Ishikawa (cell line): ENCODE measurements at regions not wholly inside any gene's neighbourhood (a gene's known extent, or its start where the extent isn't known, plus 50 kb on each side); places are given as distances from the start of the nearest gene placed in this dataset.

Source experiments
- CEBPB ChIP-seq: IDR thresholded peaks from 2 replicates; pipeline ENCODE4 v1.6.1; 2012
- CREB1 ChIP-seq: IDR thresholded peaks from 2 replicates; pipeline ENCODE4 v1.6.1; 2012; ENCODE audit warnings: low read depth
- EGR1 ChIP-seq: IDR thresholded peaks from 2 replicates; pipeline ENCODE4 v1.6.1; 2012
- EP300 ChIP-seq: IDR thresholded peaks from 2 replicates; pipeline ENCODE4 v1.6.1; 2012; ENCODE audit warnings: borderline replicate concordance
- FOXM1 ChIP-seq: IDR thresholded peaks from 2 replicates; pipeline ENCODE4 v1.6.1; 2012; ENCODE audit warnings: low read depth, borderline replicate concordance
- MAX ChIP-seq: IDR thresholded peaks from 2 replicates; pipeline ENCODE4 v1.6.1; 2012
- NFIC ChIP-seq: IDR thresholded peaks from 2 replicates; pipeline ENCODE4 v1.6.1; 2012
- RAD21 ChIP-seq: IDR thresholded peaks from 2 replicates; pipeline ENCODE4 v1.6.1; 2012; ENCODE audit warnings: low read depth
- REST ChIP-seq: IDR thresholded peaks from 2 replicates; pipeline ENCODE4 v1.6.1; 2012; ENCODE audit warnings: low read depth, mild to moderate bottlenecking
- TAF1 ChIP-seq: IDR thresholded peaks from 2 replicates; pipeline ENCODE4 v1.6.1; 2012; ENCODE audit warnings: low read depth, mild to moderate bottlenecking
- TCF12 ChIP-seq: IDR thresholded peaks from 2 replicates; pipeline ENCODE4 v1.6.1; 2012; ENCODE audit warnings: low read depth
- TEAD4 ChIP-seq: IDR thresholded peaks from 2 replicates; pipeline ENCODE4 v1.6.1; 2012
- YY1 ChIP-seq: IDR thresholded peaks from 2 replicates; pipeline ENCODE4 v1.6.1; 2012; ENCODE audit warnings: low read depth
- ZBTB7A ChIP-seq: IDR thresholded peaks from 2 replicates; pipeline ENCODE4 v1.6.1; 2012; ENCODE audit warnings: low read depth
- TF ChIP-seq, protein P1 (sequence below): IDR thresholded peaks from 2 replicates; pipeline ENCODE4 v1.6.1; 2012

DNA sequence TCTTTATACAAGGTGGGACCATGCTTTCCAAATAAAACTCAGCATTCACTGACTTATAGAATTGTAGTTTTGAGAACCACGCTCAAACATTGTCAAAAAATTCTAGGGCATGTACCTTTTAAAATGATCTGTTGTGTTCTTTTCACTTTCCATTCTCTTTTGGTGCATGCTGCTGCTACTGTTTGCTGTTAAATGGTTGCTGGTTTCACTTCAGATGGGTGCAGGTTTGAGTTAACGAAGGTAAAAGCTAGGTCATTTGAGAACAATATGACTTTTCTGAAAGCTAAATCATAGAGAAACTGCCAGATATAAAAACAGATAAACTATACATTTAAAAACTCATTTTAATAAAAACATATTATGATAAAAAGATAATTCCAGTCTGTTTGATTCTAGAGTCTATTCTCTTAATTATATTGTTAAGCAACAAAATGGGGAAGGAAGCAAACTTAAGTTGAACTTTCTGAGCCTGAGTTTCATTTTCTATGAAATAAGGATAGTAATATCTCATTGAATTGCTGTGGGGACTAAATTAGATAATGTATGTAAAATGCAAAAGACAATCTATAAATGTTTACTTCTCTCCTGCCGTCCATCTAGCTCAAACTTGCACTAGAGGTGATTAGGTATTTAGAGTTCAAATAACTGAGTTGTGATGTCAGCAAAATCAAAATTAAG lies 82.4 kb downstream of the OXSM start:
- TF ChIP-seq EP300 = no peak
- TF ChIP-seq NFIC = no peak
- TF ChIP-seq YY1 = no peak
- TF ChIP-seq, protein P1, sequence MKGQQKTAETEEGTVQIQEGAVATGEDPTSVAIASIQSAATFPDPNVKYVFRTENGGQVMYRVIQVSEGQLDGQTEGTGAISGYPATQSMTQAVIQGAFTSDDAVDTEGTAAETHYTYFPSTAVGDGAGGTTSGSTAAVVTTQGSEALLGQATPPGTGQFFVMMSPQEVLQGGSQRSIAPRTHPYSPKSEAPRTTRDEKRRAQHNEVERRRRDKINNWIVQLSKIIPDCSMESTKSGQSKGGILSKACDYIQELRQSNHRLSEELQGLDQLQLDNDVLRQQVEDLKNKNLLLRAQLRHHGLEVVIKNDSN = no peak
- no peak for TF ChIP-seq RAD21
- TF ChIP-seq FOXM1 = no peak
- TF ChIP-seq EGR1 = no peak
- no peak for TF ChIP-seq CEBPB
- TF ChIP-seq CREB1 = no peak

- no peak for TF ChIP-seq MAX
- no peak for TF ChIP-seq TEAD4
- TF ChIP-seq, protein P1 = no peak
- TF ChIP-seq ZBTB7A = no peak
- no peak for TF ChIP-seq YY1
- no peak for TF ChIP-seq RAD21
Observed at GRCh38 chr3:25883492-25883891, 93.6 kb downstream of the OXSM start.

DNA sequence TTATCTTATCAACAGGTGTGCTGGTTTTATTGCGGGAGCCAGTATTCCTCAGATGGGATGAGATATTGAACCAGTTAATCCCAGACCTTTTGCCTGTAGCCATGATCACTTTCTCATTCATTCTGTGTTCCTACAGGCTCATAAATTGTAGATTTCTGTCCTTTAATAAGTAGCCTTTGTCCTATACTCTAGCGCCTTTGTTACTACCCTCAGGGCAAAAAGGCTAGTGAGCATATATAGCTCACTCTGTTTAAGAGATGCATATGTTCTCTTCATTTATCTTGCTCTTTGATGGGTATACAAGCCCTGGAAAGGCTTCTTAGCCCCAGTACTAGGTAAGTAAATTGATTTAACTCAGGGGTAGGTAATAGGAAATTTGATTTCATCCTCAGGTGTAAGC lies 95.1 kb downstream of the OXSM start:
- no peak for TF ChIP-seq RAD21
- no peak for TF ChIP-seq TCF12
- TF ChIP-seq TEAD4 = no peak
- TF ChIP-seq YY1 = no peak
- TF ChIP-seq CREB1 = no peak
- TF ChIP-seq FOXM1 = no peak
- TF ChIP-seq NFIC = no peak
- no peak for TF ChIP-seq ZBTB7A
- no peak for TF ChIP-seq CEBPB

GRCh38 chr3:25885544-25885943 lies 95.7 kb downstream of the OXSM start:
- TF ChIP-seq MAX (no peak), TCF12 (peak; percentile 30; the same call in 1 of the 2 replicates), REST (no peak), EP300 (peak; percentile 52; the same call in 1 of the 2 replicates), TEAD4 (peak; percentile 85), NFIC (peak; percentile 31; the same call in 1 of the 2 replicates), RAD21 (no peak)
- TF ChIP-seq, protein P1 = no peak

DNA sequence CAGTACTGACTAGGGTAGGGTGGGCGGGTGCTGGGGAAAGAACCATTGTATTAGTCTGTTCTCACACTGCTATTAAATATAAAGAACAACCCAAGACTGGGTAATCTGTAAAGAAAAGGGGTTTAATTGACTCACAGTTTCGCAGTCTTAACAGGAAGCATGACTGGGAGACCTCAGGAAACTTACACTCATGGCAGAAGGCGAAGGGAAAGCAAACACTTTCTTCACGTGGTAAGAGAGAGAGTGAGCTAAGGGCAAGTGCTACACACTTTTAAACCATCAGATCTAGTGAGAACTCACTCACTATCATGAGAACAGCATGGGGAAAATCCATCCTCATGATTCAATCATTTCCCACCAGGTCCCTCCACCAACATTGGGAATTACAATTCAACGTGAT lies 98.0 kb downstream of the OXSM start:
- TF ChIP-seq CREB1 = no peak
- no peak for TF ChIP-seq TCF12

GRCh38 chr3:25888892-25889524 lies 99.1 kb downstream of the OXSM start:
- TF ChIP-seq, protein P1 = no peak
- no peak for TF ChIP-seq FOXM1
- TF ChIP-seq ZBTB7A = no peak
- TF ChIP-seq NFIC = no peak
- no peak for TF ChIP-seq RAD21
- no peak for TF ChIP-seq MAX
- no peak for TF ChIP-seq YY1
- TF ChIP-seq TCF12 = no peak
- TF ChIP-seq EGR1 = no peak
- TF ChIP-seq TAF1 = no peak
- TF ChIP-seq CREB1 = no peak

DNA sequence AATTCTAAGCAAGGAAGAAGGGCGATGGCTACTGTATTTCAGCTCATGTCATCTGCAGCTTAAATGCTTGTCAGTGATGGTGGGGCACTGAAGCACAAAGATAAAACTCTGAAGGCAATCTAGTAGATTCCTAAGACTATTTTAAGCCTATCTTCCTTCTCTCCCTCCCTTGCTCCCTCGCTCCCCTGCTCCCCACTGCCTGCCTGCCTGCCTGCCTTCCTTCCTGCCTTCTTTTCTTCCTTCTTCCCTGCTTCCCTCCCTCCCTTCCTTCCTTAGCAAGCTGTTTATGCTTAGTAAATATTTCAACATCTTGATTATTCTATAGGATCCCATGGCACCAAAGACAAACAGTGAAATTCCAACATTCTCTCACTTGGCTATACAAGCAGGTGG lies 99.6 kb downstream of the OXSM start:
- no peak for TF ChIP-seq EGR1
- TF ChIP-seq NFIC = no peak
- TF ChIP-seq TAF1 = no peak
- no peak for TF ChIP-seq TEAD4
- no peak for TF ChIP-seq RAD21
- no peak for TF ChIP-seq ZBTB7A
- TF ChIP-seq REST = no peak
